GM21723 (cell line): ENCODE measurements at regions not wholly inside any gene's neighbourhood (a gene's known extent, or its start where the extent isn't known, plus 50 kb on each side); places are given as distances from the start of the nearest gene placed in this dataset.

Experiments
- ATAC-seq: cut with Tn5 transposase; IDR thresholded peaks from one replicate; pipeline ENCODE4 v1.9.1; 2021; ENCODE audit warnings: mild to moderate bottlenecking, moderate library complexity; ENCODE audit not compliant: unreplicated experiment

- no peak for ATAC-seq
These were observed 55.9 kb upstream of the SLIT3 start for GRCh38 chr5:169356811-169357210.

DNA sequence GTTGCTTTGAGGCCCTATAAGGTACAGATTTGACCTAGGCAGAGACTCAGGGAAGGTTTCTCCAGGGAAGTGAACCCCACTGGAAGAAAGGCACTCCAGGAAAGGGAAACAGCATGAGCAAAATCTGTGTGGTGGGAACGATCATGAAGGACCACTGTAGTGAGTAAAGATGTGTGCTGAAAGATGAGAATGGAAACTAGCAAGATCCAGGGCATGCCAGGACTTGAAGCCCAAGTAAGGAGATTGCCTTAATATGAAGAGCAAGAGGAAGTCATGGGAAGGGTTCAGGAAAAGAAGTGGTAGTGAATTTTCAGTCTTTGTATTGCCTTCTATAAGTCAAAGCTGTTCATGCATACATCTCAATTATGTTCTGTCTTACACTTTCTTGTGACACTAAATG lies 55.2 kb upstream of the SLIT3 start:
- ATAC-seq: no peak

DNA sequence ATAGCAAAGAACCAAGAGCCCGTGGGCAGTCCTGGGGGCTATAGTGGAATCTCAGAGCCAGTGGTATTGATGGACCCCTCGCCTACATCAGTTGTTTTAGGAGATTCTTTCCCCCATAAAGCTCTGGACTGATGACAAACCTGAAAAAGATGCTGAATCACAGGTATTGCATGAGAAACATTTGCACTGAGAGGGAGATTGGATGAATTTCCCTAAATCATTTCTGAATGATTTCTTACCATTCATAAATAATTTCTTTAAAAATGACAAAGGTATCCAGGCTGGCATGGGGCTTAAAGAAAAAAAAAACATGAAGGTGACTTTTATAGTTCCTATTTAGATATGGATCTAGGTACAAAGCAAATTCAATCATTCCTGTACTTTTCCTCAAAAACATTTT lies 54.0 kb upstream of the SLIT3 start:
- no peak for ATAC-seq

GRCh38 chr5:169354263-169354662 lies 53.3 kb upstream of the SLIT3 start:
- ATAC-seq: no peak

DNA sequence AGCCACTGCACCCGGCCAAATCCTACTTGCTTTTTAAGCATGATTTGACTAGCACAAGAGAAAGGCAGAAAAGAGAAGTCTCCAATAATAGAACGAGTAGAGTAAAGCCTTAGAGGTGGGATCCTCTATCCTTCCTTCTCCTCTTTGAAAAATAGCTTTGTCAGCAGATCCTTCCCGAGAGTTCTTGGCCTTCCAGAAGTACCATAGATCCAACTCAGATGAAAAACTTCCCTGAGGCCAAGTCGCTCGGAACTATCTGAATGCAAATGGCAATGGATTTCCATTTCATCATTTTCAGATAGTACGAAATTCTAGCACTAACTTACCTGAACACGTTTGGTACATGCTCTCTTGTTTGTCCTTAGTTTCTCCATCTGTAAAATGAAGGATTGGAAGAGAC lies 52.0 kb upstream of the SLIT3 start:
- ATAC-seq: no peak

DNA sequence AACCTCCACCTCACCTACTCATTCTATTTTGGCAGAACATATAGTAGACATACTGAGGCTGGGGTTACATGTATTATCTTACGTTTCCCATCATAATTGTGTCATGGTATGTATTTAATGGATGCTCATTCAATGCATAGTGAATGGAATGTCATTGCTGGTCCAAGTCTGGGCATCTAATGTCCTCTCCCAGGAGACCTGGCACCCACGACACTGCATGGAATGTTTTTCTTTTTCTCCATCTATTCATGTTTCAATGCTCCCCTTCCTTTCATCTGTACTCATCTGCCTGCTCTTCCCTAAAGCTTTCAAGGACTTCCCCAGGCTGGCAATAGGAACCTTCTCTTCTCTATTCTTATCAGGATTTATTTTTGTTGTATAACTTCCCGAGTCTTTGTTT lies 50.8 kb upstream of the SLIT3 start:
- no peak for ATAC-seq

GRCh38 chr5:169350759-169351240 lies 49.9 kb upstream of the SLIT3 start:
- ATAC-seq: no peak
